H1 (cell line): ENCODE measurements at regions not wholly inside any gene's neighbourhood (a gene's known extent, or its start where the extent isn't known, plus 50 kb on each side); places are given as distances from the start of the nearest gene placed in this dataset.

Experiments used
- CTCF ChIA-PET: fragments of 300-600 bp; sonication (Branson Sonifier 250); formaldehyde crosslinking; loops from one replicate; lab custom pipeline; 2021; ENCODE audit not compliant: partially characterized antibody; lab: Charles Lee
- POLR2A ChIA-PET: fragments of 300-600 bp; sonication (Branson Sonifier 250); formaldehyde crosslinking; loops from one replicate; lab custom pipeline; 2021; ENCODE audit warnings: inconsistent platforms; ENCODE audit not compliant: partially characterized antibody; lab: Charles Lee
- DNase-seq, 2 experiments: peaks; one replicate each; pipeline versions ENCODE4 v3.0.0 to v3.0.0-alpha.2; 2010 to 2022; ENCODE audit warnings: low spot score in 2 of 2, low read depth in 1 of 2, mixed read lengths in 1 of 2
- FAIRE-seq: peaks from 2 replicates; lab custom pipeline; 2011; peaks lifted over from hg19 to GRCh38; lab: Jason Lieb, UNC
- H2AFZ ChIP-seq: 2 replicates; pipeline ENCODE4 v1.8.1; 2012; ENCODE audit warnings: low read length, inconsistent platforms
- H2AK5ac ChIP-seq: 2 replicates; pipeline ENCODE4 v1.6.1; 2013; ENCODE audit warnings: low read depth, low read length
- H2BK120ac ChIP-seq: replicated peaks from 2 replicates; pipeline ENCODE3; 2013; ENCODE audit warnings: low read depth, low read length, inconsistent platforms
- H2BK12ac ChIP-seq: 2 replicates; pipeline ENCODE4 v1.6.1; 2013; ENCODE audit warnings: low read depth, low read length
- H2BK15ac ChIP-seq: 2 replicates; pipeline ENCODE4 v1.6.1; 2013; ENCODE audit warnings: low read length
- H2BK20ac ChIP-seq: 2 replicates; pipeline ENCODE4 v1.6.1; 2013; ENCODE audit warnings: low read length
- H2BK5ac ChIP-seq: 2 replicates; pipeline ENCODE4 v1.6.1; 2013; ENCODE audit warnings: low read depth, low read length
- H3K14ac ChIP-seq: 2 replicates; pipeline ENCODE4 v1.6.1; 2013; ENCODE audit warnings: inconsistent platforms; ENCODE audit not compliant: insufficient read length
- H3K18ac ChIP-seq: 2 replicates; pipeline ENCODE4 v1.6.1; 2013; ENCODE audit warnings: low read length; ENCODE audit errors: extremely low read depth
- H3K23ac ChIP-seq: 2 replicates; pipeline ENCODE4 v1.6.1; 2013; ENCODE audit warnings: inconsistent platforms; ENCODE audit not compliant: insufficient read length
- H3K23me2 ChIP-seq: 2 replicates; pipeline ENCODE4 v1.6.1; 2013; ENCODE audit warnings: low read depth, low read length
- H3K27ac ChIP-seq: 2 replicates; pipeline ENCODE4 v1.6.1; 2011; ENCODE audit warnings: low read depth, low read length, inconsistent platforms
- H3K27me3 ChIP-seq, 4 experiments: replicated peaks in 1 of 4; 1 replicate in 1 of 4; 2 replicates in 3 of 4; pipeline versions ENCODE4 v1.6.1 to v1.8.1; 2011 to 2013; ENCODE audit warnings: low read length in 3 of 4, mild to moderate bottlenecking in 3 of 4, inconsistent platforms in 2 of 4, mixed read lengths in 2 of 4, moderate library complexity in 1 of 4; ENCODE audit not compliant: control insufficient read depth in 3 of 4, insufficient read depth in 3 of 4; ENCODE audit errors: extremely low read depth in 1 of 4
- H3K36me3 ChIP-seq, 4 experiments: 2 replicates each; pipeline versions ENCODE4 v1.6.1 to v1.8.1; 2011 to 2013; ENCODE audit warnings: mild to moderate bottlenecking in 4 of 4, low read length in 3 of 4, moderate library complexity in 2 of 4, control low read depth in 1 of 4, inconsistent platforms in 1 of 4; ENCODE audit not compliant: insufficient read depth in 4 of 4, control insufficient read depth in 2 of 4
- H3K4ac ChIP-seq: replicated peaks from 2 replicates; pipeline ENCODE3; 2013; ENCODE audit warnings: low read length, low read depth, mixed read lengths, inconsistent platforms; ENCODE audit not compliant: insufficient read length
- H3K4me1 ChIP-seq, 4 experiments: replicated peaks in 1 of 4; 1 replicate in 1 of 4; 2 replicates in 3 of 4; pipeline versions ENCODE4 v1.6.1 to v1.8.1; 2011 to 2013; ENCODE audit warnings: low read length in 3 of 4, inconsistent platforms in 2 of 4, mixed read lengths in 1 of 4; ENCODE audit not compliant: insufficient read depth in 4 of 4, control insufficient read depth in 3 of 4
- H3K4me2 ChIP-seq, 2 experiments: 2 replicates each; pipeline versions ENCODE4 v1.6.1 to v1.8.1; 2011 to 2013; ENCODE audit warnings: low read depth in 2 of 2, low read length in 2 of 2, control low read depth in 1 of 2, inconsistent platforms in 1 of 2, mild to moderate bottlenecking in 1 of 2; ENCODE audit not compliant: insufficient read depth in 1 of 2
- H3K4me3 ChIP-seq, 4 experiments: fragments of 200-600, 300-600 bp in 1 of 4; sonication (generic), shearing (Covaris generic), sonication (Bioruptor Twin) in 1 of 4; 2 replicates each; pipeline versions ENCODE4 v1.5.1 to v1.8.1; 2011 to 2016; ENCODE audit warnings: low read length in 4 of 4, low read depth in 3 of 4, control low read depth in 2 of 4, inconsistent platforms in 2 of 4, mild to moderate bottlenecking in 2 of 4, mixed read lengths in 1 of 4, moderate library complexity in 1 of 4; ENCODE audit not compliant: insufficient read depth in 2 of 4; ENCODE audit errors: extremely low read depth in 1 of 4
- H3K56ac ChIP-seq: replicated peaks from 2 replicates; pipeline ENCODE3; 2013; ENCODE audit warnings: low read depth, mild to moderate bottlenecking, mixed read lengths, low read length, inconsistent platforms; ENCODE audit not compliant: insufficient read length
- H3K79me1 ChIP-seq: 2 replicates; pipeline ENCODE4 v1.6.1; 2013; ENCODE audit warnings: low read depth, low read length, control low read depth
- H3K79me2 ChIP-seq, 2 experiments: 2 replicates each; pipeline versions ENCODE4 v1.6.1 to v1.8.1; 2012 to 2013; ENCODE audit warnings: low read length in 2 of 2, mild to moderate bottlenecking in 2 of 2, inconsistent platforms in 1 of 2; ENCODE audit not compliant: insufficient read depth in 2 of 2, control insufficient read depth in 1 of 2
- H3K9ac ChIP-seq, 4 experiments: replicated peaks in 1 of 4; 1 replicate in 1 of 4; 2 replicates in 3 of 4; pipeline versions ENCODE4 v1.6.1 to v1.8.1; 2011 to 2013; ENCODE audit warnings: low read depth in 3 of 4, low read length in 3 of 4, control low read depth in 2 of 4, mild to moderate bottlenecking in 2 of 4, moderate library complexity in 2 of 4, inconsistent platforms in 1 of 4; ENCODE audit errors: extremely low read depth in 1 of 4
- H3K9me3 ChIP-seq, 2 experiments: 2 replicates each; pipeline versions ENCODE4 v1.6.1 to v1.8.1; 2012 to 2013; ENCODE audit warnings: mild to moderate bottlenecking in 2 of 2, moderate library complexity in 2 of 2, control low read depth in 1 of 2, inconsistent platforms in 1 of 2, low read depth in 1 of 2, low read length in 1 of 2, mixed read lengths in 1 of 2; ENCODE audit not compliant: insufficient read depth in 2 of 2
- H4K20me1 ChIP-seq, 2 experiments: replicated peaks in 1 of 2; 2 replicates each; pipeline versions ENCODE3 to v1.8.1; 2011 to 2013; ENCODE audit warnings: inconsistent platforms in 2 of 2, low read length in 2 of 2, mild to moderate bottlenecking in 1 of 2; ENCODE audit not compliant: insufficient read depth in 2 of 2, control insufficient read depth in 1 of 2
- H4K5ac ChIP-seq: 2 replicates; pipeline ENCODE4 v1.6.1; 2013; ENCODE audit warnings: low read length, low read depth, mixed read lengths, inconsistent platforms; ENCODE audit not compliant: insufficient read length
- H4K8ac ChIP-seq: 2 replicates; pipeline ENCODE4 v1.8.0; 2013; ENCODE audit warnings: mild to moderate bottlenecking, moderate library complexity, low read length, inconsistent platforms; ENCODE audit not compliant: insufficient read depth; ENCODE audit errors: extremely low read depth
- H4K91ac ChIP-seq: replicated peaks from 2 replicates; pipeline ENCODE3; 2013; ENCODE audit warnings: low read length, mixed read lengths, inconsistent platforms; ENCODE audit not compliant: insufficient read length
- BCL11A ChIP-seq, 2 experiments: IDR thresholded peaks; one replicate each; pipeline ENCODE4 v1.6.1; 2011; ENCODE audit warnings: low read depth in 2 of 2, low read length in 2 of 2, mild to moderate bottlenecking in 2 of 2
- EGR1 ChIP-seq: IDR thresholded peaks from 2 replicates; pipeline ENCODE4 v1.6.1; 2011; ENCODE audit warnings: low read depth, low read length, borderline replicate concordance
- HDAC2 ChIP-seq, 2 experiments: fragments of 300-600 bp in 1 of 2; sonication (generic) in 1 of 2; IDR thresholded peaks; 2 replicates each; pipeline ENCODE4 v1.6.1; 2011 to 2012; ENCODE audit warnings: low read depth in 2 of 2, low read length in 2 of 2, mild to moderate bottlenecking in 2 of 2, moderate library complexity in 2 of 2, borderline replicate concordance in 1 of 2, inconsistent platforms in 1 of 2
- RBBP5 ChIP-seq: IDR thresholded peaks from 2 replicates; pipeline ENCODE4 v1.7.1; 2012; ENCODE audit warnings: low read depth, mild to moderate bottlenecking, inconsistent platforms, low read length, moderate library complexity, borderline replicate concordance
- TEAD4 ChIP-seq: IDR thresholded peaks from 2 replicates; pipeline ENCODE4 v1.6.1; 2012; ENCODE audit warnings: low read depth, low read length, inconsistent platforms, mixed read lengths
- WGBS, 2 experiments: shearing (Covaris generic) in 1 of 2; methylation state at CpG; one replicate each; pipeline versions ENCODE4 v1.1.6 to v1.1.7; 2013 to 2015; ENCODE audit warnings: low lambda C conversion rate in 2 of 2, mixed read lengths in 2 of 2, inconsistent platforms in 1 of 2, low coverage in 1 of 2, missing lambda C conversion rate in 1 of 2; ENCODE audit not compliant: insufficient replicate concordance in 2 of 2, insufficient coverage in 1 of 2, insufficient read length in 1 of 2; ENCODE audit errors: extremely low coverage in 1 of 2, missing lambda C conversion rate in 1 of 2; 5-methylcytosine and 5-hydroxymethylcytosine counted together

DNA sequence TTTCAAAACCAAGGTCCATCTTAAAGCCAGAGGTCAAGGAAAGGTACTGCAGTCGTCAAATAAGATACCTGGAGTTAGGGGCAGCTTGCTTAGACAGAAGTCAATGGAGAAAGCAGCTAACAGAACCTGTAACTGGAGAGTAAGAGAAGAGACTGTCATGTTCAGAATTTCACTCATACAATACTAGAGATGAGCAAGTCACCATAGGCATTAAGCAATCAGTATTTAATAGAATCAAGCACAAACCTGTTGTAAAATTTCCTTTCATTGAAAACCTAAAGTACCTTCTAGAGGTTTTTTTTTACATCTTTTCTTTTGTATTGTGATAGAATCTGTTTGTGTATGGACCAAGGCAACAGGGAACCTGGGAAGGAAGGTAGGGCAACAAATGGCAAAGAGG is 183.4 kb upstream of the ERBB4 start:
- Histone ChIP-seq H3K9me3 (peaks cover 10 to 16% of the 10 kb centered on the region in 2 experiments; a peak in 3 of 4 replicates), H2BK20ac (no peak overlapping the region), H3K23me2 (no peaks in the 10 kb centered on the region), H3K4me1 (peaks cover 0 to 4% (median 0%) of the 10 kb centered on the region in 4 experiments; a peak in 1 of 7 replicates), H3K4ac (no peak overlapping the region), H3K14ac (no peak overlapping the region), H3K4me3 (no peak overlapping the region), H3K27me3 (no peaks in the 10 kb centered on the region), H2BK15ac (no peak overlapping the region), H3K27ac (no peak overlapping the region), H3K18ac (no peak overlapping the region), H2AK5ac (no peak overlapping the region), H4K8ac (no peak overlapping the region), H2AFZ (no peak overlapping the region), H3K4me2 (no peak overlapping the region), H4K20me1 (no peaks in the 10 kb centered on the region), H3K9ac (no peak overlapping the region), H3K36me3 (peaks cover 0 to 8% (median 0%) of the 10 kb centered on the region in 4 experiments; a peak in 1 of 8 replicates), H2BK120ac (no peak overlapping the region), H3K79me2 (no peaks in the 10 kb centered on the region), H4K91ac (no peak overlapping the region), H3K23ac (no peak overlapping the region), H4K5ac (no peak overlapping the region), H3K56ac (no peak overlapping the region), H3K79me1 (no peaks in the 10 kb centered on the region), H2BK12ac (no peak overlapping the region), H2BK5ac (no peak overlapping the region)
- WGBS, 2 experiments, result 100% methylated on average over 1 of the region's 1 CpG; no CpG with 5 or more reads in 1 of the 2 experiments
- no peak for DNase-seq
- FAIRE-seq, result no peak
- CTCF ChIA-PET, result no interaction called here
- POLR2A ChIA-PET, result interaction anchor here (1.0 kb wide), 1 partner anchor 54 kb away, joined by 3 read pairs; no protein-coding TSS in a partner anchor
- TF ChIP-seq HDAC2 (IDR thresholded peaks at IDR 0.05; ENCODE audit: borderline replicate concordance in 1 of 2, low read depth in 2 of 2, low read length in 2 of 2), result no peak
- no peak for TF ChIP-seq EGR1
- no peak for TF ChIP-seq BCL11A (IDR thresholded peaks at IDR 0.05; ENCODE audit: low read depth in 2 of 2, low read length in 2 of 2)
- no peak for TF ChIP-seq TEAD4
- TF ChIP-seq RBBP5, result no peak
